GM23338 (cell line): ENCODE measurements at regions not wholly inside any gene's neighbourhood (a gene's known extent, or its start where the extent isn't known, plus 50 kb on each side); places are given as distances from the start of the nearest gene placed in this dataset.

Source experiments
- ATAC-seq: fragments of 200-7000 bp; cut with Tn5 transposase; 3 replicates; pipeline ENCODE4 v1.9.1; 2020
- DNase-seq: peaks from one replicate; pipeline ENCODE4 v3.0.0-alpha.2; 2015; ENCODE audit warnings: low spot score
- H2AFZ ChIP-seq: fragments of 200-600 bp; sonication (generic); 2 replicates; pipeline ENCODE4 v1.8.0; 2016; ENCODE audit warnings: antibody characterized with exemption, mild to moderate bottlenecking, moderate library complexity
- H3F3A ChIP-seq: fragments of 200-600 bp; sonication (generic); replicated peaks from 2 replicates; pipeline ENCODE4 v1.8.0; 2017; ENCODE audit warnings: antibody characterized with exemption, mixed run types, low read depth
- H3K27ac ChIP-seq: fragments of 200-600 bp; sonication (generic); 2 replicates; pipeline ENCODE4 v1.6.1; 2016; ENCODE audit warnings: low read depth
- H3K27me3 ChIP-seq: fragments of 200-600 bp; sonication (generic); 2 replicates; pipeline ENCODE4 v1.8.0; 2016; ENCODE audit warnings: mild to moderate bottlenecking, mixed run types, moderate library complexity; ENCODE audit not compliant: insufficient read depth
- H3K36me3 ChIP-seq: fragments of 200-600 bp; sonication (generic); 2 replicates; pipeline ENCODE4 v1.8.0; 2016; ENCODE audit warnings: mild to moderate bottlenecking; ENCODE audit not compliant: insufficient read depth
- H3K4me1 ChIP-seq: fragments of 200-600 bp; sonication (generic); 2 replicates; pipeline ENCODE4 v1.8.0; 2016; ENCODE audit warnings: mild to moderate bottlenecking, moderate library complexity; ENCODE audit not compliant: insufficient read depth
- H3K4me2 ChIP-seq: fragments of 200-600 bp; sonication (generic); 2 replicates; pipeline ENCODE4 v1.7.1; 2017; ENCODE audit warnings: mixed run types
- H3K4me3 ChIP-seq: fragments of 200-600 bp; sonication (generic); 2 replicates; pipeline ENCODE4 v1.6.1; 2016; ENCODE audit warnings: mixed run types
- H3K79me2 ChIP-seq: fragments of 200-600 bp; sonication (generic); replicated peaks from 2 replicates; pipeline ENCODE4 v1.8.0; 2017; ENCODE audit warnings: mild to moderate bottlenecking; ENCODE audit not compliant: insufficient read depth
- H3K9me2 ChIP-seq: fragments of 200-600 bp; sonication (generic); 2 replicates; pipeline ENCODE4 v1.8.0; 2017; ENCODE audit not compliant: insufficient read depth
- H4K20me1 ChIP-seq: fragments of 200-600 bp; sonication (generic); replicated peaks from 2 replicates; pipeline ENCODE4 v1.8.0; 2017; ENCODE audit warnings: mild to moderate bottlenecking; ENCODE audit not compliant: insufficient read depth
- H3K27ac Mint-ChIP-seq: 2 replicates; pipeline ENCODE4 v1.8.0; 2020; ENCODE audit warnings: inconsistent platforms, mild to moderate bottlenecking, moderate library complexity, mixed read lengths
- H3K27me3 Mint-ChIP-seq: 3 replicates; pipeline ENCODE4 v1.8.0; 2022; ENCODE audit warnings: low read depth, mild to moderate bottlenecking, moderate library complexity, mixed read lengths, inconsistent platforms; ENCODE audit not compliant: insufficient read depth, poor library complexity
- H3K36me3 Mint-ChIP-seq: 3 replicates; pipeline ENCODE4 v1.8.0; 2021; ENCODE audit warnings: low read depth, mild to moderate bottlenecking, inconsistent platforms, moderate library complexity, mixed read lengths
- H3K4me1 Mint-ChIP-seq: 3 replicates; pipeline ENCODE4 v1.8.0; 2020; ENCODE audit warnings: mild to moderate bottlenecking, inconsistent platforms, mixed read lengths
- H3K4me3 Mint-ChIP-seq: 3 replicates; pipeline ENCODE4 v1.8.0; 2021; ENCODE audit warnings: moderate library complexity, mild to moderate bottlenecking, inconsistent platforms, mixed read lengths
- H3K9me3 Mint-ChIP-seq: 3 replicates; pipeline ENCODE4 v1.8.0; 2020; ENCODE audit warnings: moderate library complexity, mild to moderate bottlenecking, inconsistent platforms, mixed read lengths
- CREB1 ChIP-seq: fragments of 250-450 bp; sonication (Bioruptor Pico); IDR thresholded peaks from 2 replicates; pipeline ENCODE4 v1.5.0; 2020; ENCODE audit warnings: low read depth, mild to moderate bottlenecking, moderate library complexity
- EZH2 ChIP-seq: fragments of 200-600 bp; sonication (generic); IDR thresholded peaks from one replicate; pipeline ENCODE4 v1.8.0; 2017; ENCODE audit warnings: antibody characterized with exemption, mild to moderate bottlenecking, low read depth; ENCODE audit not compliant: unreplicated experiment
- EZH2phosphoT487 ChIP-seq: fragments of 200-600 bp; sonication (generic); IDR thresholded peaks from one replicate; pipeline ENCODE4 v1.8.1; 2018; ENCODE audit warnings: antibody characterized with exemption; ENCODE audit not compliant: unreplicated experiment
- JUNB ChIP-seq: IDR thresholded peaks from one replicate; pipeline ENCODE4 v1.6.1; 2016; ENCODE audit warnings: antibody characterized with exemption; ENCODE audit not compliant: unreplicated experiment
- NANOG ChIP-seq: IDR thresholded peaks from 2 replicates; pipeline ENCODE4 v1.6.1; 2016; ENCODE audit warnings: antibody characterized with exemption, borderline replicate concordance
- POLR2AphosphoS5 ChIP-seq: IDR thresholded peaks from 2 replicates; pipeline ENCODE4 v1.6.1; 2016; ENCODE audit warnings: antibody characterized with exemption, low read depth
- STAT1 ChIP-seq: IDR thresholded peaks from one replicate; pipeline ENCODE4 v1.6.1; 2016; ENCODE audit warnings: antibody characterized with exemption; ENCODE audit not compliant: unreplicated experiment
- ZNF114 ChIP-seq: fragments of 250-450 bp; sonication (Bioruptor Pico); IDR thresholded peaks from 2 replicates; pipeline ENCODE4 v1.5.0; 2020; ENCODE audit warnings: mild to moderate bottlenecking, moderate library complexity
- ZNF331 ChIP-seq: fragments of 250-450 bp; sonication (Bioruptor Pico); IDR thresholded peaks from 2 replicates; pipeline ENCODE4 v1.5.0; 2020; ENCODE audit warnings: low read depth, mild to moderate bottlenecking, moderate library complexity
- TF ChIP-seq, protein P1 (sequence below): IDR thresholded peaks from 2 replicates; pipeline ENCODE4 v1.6.1; 2016; ENCODE audit warnings: antibody characterized with exemption
- TF ChIP-seq, protein P2 (sequence below), 2 experiments: fragments of 200-600 bp in 1 of 2; sonication (generic) in 1 of 2; conservative IDR thresholded peaks; 2 replicates each; pipeline versions ENCODE4 v1.5.1 to v1.6.1; 2016 to 2017; ENCODE audit warnings: antibody characterized with exemption in 2 of 2, low read depth in 2 of 2, mild to moderate bottlenecking in 2 of 2, moderate library complexity in 1 of 2
- TF ChIP-seq, protein P3 (sequence below): fragments of 250-450 bp; sonication (Bioruptor Pico); IDR thresholded peaks from 2 replicates; pipeline ENCODE4 v1.5.0; 2020; ENCODE audit warnings: mild to moderate bottlenecking, moderate library complexity
- TF ChIP-seq, protein P4 (sequence below): IDR thresholded peaks from one replicate; pipeline ENCODE4 v1.6.1; 2018; ENCODE audit warnings: antibody characterized with exemption; ENCODE audit not compliant: unreplicated experiment

DNA sequence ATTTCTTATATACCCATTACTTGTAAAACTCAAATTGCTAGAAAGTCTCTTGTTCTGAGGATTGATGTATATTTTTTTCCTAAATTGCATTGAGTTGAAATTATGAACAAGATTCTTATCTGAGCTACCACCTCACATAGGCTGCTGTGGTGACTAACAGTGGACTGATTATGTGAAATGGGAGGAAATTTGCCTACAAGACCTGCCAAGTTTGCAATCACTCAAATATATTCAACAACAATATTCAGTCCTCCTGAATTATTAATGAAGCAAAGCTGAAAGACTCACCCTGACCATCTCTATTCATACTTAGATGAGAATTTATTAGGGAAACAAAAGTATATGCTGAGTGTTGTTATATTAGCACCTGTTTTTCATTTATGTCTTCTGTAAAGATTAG lies 412.6 kb upstream of the SEMA6D start:
- Histone ChIP-seq H3K4me2 (no peak overlapping the region), H3K79me2 (no peaks in the 10 kb centered on the region), H3K4me1 (no peaks in the 10 kb centered on the region), H3K27me3 (no peaks in the 10 kb centered on the region), H2AFZ (no peak overlapping the region), H4K20me1 (no peaks in the 10 kb centered on the region), H3K4me3 (no peak overlapping the region), H3K27ac (no peak overlapping the region), H3K9me2 (0 out of 2 replicates have a peak, but pooled peaks cover 3% of the 10 kb centered on the region), H3K36me3 (no peaks in the 10 kb centered on the region), H3F3A (no peaks in the 10 kb centered on the region)
- Mint-ChIP-seq H3K27me3 (peaks cover 5% of the 10 kb centered on the region), H3K4me3 (no peak overlapping the region), H3K4me1 (peaks cover 6% of the 10 kb centered on the region), H3K36me3 (no peaks in the 10 kb centered on the region), H3K27ac (no peak overlapping the region), H3K9me3 (no peaks in the 10 kb centered on the region)
- ATAC-seq, result no peak
- no peak for DNase-seq
- TF ChIP-seq ZNF331 (CRISPR knock-in tag) (no peak), ZNF114 (CRISPR knock-in tag) (no peak), EZH2phosphoT487 (no peak), JUNB (no peak), STAT1 (no peak), EZH2 (no peak), CREB1 (CRISPR knock-in tag) (no peak), NANOG (no peak), POLR2AphosphoS5 (no peak)
- TF ChIP-seq, protein P1, sequence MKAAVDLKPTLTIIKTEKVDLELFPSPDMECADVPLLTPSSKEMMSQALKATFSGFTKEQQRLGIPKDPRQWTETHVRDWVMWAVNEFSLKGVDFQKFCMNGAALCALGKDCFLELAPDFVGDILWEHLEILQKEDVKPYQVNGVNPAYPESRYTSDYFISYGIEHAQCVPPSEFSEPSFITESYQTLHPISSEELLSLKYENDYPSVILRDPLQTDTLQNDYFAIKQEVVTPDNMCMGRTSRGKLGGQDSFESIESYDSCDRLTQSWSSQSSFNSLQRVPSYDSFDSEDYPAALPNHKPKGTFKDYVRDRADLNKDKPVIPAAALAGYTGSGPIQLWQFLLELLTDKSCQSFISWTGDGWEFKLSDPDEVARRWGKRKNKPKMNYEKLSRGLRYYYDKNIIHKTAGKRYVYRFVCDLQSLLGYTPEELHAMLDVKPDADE, result no peak
- TF ChIP-seq, protein P2, sequence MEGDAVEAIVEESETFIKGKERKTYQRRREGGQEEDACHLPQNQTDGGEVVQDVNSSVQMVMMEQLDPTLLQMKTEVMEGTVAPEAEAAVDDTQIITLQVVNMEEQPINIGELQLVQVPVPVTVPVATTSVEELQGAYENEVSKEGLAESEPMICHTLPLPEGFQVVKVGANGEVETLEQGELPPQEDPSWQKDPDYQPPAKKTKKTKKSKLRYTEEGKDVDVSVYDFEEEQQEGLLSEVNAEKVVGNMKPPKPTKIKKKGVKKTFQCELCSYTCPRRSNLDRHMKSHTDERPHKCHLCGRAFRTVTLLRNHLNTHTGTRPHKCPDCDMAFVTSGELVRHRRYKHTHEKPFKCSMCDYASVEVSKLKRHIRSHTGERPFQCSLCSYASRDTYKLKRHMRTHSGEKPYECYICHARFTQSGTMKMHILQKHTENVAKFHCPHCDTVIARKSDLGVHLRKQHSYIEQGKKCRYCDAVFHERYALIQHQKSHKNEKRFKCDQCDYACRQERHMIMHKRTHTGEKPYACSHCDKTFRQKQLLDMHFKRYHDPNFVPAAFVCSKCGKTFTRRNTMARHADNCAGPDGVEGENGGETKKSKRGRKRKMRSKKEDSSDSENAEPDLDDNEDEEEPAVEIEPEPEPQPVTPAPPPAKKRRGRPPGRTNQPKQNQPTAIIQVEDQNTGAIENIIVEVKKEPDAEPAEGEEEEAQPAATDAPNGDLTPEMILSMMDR (conservative IDR thresholded peaks at IDR 0.05; ENCODE audit: low read depth in 2 of 2), result no peak
- TF ChIP-seq, protein P3, sequence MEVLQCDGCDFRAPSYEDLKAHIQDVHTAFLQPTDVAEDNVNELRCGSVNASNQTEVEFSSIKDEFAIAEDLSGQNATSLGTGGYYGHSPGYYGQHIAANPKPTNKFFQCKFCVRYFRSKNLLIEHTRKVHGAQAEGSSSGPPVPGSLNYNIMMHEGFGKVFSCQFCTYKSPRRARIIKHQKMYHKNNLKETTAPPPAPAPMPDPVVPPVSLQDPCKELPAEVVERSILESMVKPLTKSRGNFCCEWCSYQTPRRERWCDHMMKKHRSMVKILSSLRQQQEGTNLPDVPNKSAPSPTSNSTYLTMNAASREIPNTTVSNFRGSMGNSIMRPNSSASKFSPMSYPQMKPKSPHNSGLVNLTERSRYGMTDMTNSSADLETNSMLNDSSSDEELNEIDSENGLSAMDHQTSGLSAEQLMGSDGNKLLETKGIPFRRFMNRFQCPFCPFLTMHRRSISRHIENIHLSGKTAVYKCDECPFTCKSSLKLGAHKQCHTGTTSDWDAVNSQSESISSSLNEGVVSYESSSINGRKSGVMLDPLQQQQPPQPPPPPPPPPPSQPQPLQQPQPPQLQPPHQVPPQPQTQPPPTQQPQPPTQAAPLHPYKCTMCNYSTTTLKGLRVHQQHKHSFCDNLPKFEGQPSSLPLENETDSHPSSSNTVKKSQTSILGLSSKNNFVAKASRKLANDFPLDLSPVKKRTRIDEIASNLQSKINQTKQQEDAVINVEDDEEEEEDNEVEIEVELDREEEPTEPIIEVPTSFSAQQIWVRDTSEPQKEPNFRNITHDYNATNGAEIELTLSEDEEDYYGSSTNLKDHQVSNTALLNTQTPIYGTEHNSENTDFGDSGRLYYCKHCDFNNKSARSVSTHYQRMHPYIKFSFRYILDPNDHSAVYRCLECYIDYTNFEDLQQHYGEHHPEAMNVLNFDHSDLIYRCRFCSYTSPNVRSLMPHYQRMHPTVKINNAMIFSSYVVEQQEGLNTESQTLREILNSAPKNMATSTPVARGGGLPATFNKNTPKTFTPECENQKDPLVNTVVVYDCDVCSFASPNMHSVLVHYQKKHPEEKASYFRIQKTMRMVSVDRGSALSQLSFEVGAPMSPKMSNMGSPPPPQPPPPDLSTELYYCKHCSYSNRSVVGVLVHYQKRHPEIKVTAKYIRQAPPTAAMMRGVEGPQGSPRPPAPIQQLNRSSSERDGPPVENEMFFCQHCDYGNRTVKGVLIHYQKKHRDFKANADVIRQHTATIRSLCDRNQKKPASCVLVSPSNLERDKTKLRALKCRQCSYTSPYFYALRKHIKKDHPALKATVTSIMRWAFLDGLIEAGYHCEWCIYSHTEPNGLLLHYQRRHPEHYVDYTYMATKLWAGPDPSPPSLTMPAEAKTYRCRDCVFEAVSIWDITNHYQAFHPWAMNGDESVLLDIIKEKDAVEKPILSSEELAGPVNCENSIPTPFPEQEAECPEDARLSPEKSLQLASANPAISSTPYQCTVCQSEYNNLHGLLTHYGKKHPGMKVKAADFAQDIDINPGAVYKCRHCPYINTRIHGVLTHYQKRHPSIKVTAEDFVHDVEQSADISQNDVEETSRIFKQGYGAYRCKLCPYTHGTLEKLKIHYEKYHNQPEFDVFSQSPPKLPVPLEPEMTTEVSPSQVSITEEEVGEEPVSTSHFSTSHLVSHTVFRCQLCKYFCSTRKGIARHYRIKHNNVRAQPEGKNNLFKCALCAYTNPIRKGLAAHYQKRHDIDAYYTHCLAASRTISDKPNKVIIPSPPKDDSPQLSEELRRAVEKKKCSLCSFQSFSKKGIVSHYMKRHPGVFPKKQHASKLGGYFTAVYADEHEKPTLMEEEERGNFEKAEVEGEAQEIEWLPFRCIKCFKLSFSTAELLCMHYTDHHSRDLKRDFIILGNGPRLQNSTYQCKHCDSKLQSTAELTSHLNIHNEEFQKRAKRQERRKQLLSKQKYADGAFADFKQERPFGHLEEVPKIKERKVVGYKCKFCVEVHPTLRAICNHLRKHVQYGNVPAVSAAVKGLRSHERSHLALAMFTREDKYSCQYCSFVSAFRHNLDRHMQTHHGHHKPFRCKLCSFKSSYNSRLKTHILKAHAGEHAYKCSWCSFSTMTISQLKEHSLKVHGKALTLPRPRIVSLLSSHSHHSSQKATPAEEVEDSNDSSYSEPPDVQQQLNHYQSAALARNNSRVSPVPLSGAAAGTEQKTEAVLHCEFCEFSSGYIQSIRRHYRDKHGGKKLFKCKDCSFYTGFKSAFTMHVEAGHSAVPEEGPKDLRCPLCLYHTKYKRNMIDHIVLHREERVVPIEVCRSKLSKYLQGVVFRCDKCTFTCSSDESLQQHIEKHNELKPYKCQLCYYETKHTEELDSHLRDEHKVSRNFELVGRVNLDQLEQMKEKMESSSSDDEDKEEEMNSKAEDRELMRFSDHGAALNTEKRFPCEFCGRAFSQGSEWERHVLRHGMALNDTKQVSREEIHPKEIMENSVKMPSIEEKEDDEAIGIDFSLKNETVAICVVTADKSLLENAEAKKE (CRISPR knock-in tag), result no peak
- TF ChIP-seq, protein P4, sequence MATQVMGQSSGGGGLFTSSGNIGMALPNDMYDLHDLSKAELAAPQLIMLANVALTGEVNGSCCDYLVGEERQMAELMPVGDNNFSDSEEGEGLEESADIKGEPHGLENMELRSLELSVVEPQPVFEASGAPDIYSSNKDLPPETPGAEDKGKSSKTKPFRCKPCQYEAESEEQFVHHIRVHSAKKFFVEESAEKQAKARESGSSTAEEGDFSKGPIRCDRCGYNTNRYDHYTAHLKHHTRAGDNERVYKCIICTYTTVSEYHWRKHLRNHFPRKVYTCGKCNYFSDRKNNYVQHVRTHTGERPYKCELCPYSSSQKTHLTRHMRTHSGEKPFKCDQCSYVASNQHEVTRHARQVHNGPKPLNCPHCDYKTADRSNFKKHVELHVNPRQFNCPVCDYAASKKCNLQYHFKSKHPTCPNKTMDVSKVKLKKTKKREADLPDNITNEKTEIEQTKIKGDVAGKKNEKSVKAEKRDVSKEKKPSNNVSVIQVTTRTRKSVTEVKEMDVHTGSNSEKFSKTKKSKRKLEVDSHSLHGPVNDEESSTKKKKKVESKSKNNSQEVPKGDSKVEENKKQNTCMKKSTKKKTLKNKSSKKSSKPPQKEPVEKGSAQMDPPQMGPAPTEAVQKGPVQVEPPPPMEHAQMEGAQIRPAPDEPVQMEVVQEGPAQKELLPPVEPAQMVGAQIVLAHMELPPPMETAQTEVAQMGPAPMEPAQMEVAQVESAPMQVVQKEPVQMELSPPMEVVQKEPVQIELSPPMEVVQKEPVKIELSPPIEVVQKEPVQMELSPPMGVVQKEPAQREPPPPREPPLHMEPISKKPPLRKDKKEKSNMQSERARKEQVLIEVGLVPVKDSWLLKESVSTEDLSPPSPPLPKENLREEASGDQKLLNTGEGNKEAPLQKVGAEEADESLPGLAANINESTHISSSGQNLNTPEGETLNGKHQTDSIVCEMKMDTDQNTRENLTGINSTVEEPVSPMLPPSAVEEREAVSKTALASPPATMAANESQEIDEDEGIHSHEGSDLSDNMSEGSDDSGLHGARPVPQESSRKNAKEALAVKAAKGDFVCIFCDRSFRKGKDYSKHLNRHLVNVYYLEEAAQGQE, result no peak
